Forelimb muscle (tissue), 1 donor: ENCODE measurements at regions not wholly inside any gene's neighbourhood (a gene's known extent, or its start where the extent isn't known, plus 50 kb on each side); places are given as distances from the start of the nearest gene placed in this dataset.

ENCODE experiments used
- DNase-seq: peaks from one replicate; pipeline ENCODE4 v3.0.0-alpha.2; 2013; ENCODE audit warnings: low read depth

GRCh38 chr20:10805764-10806163 is 132.0 kb upstream of the JAG1 start:
- no peak for DNase-seq

- DNase-seq = no peak
Measured at GRCh38 chr20:10806539-10806938, 132.7 kb upstream of the JAG1 start.

GRCh38 chr20:10807013-10807412 is 133.2 kb upstream of the JAG1 start:
- DNase-seq = no peak

- DNase-seq = no peak
Measured at GRCh38 chr20:10812759-10813327, 139.0 kb upstream of the JAG1 start.

- DNase-seq = no peak
Measured at GRCh38 chr20:10823585-10823984, 149.8 kb upstream of the JAG1 start.

- no peak for DNase-seq
Measured at GRCh38 chr20:10824750-10825500, 151.1 kb upstream of the JAG1 start.

GRCh38 chr20:10826111-10826510 is 152.3 kb upstream of the JAG1 start:
- peak; percentile 34 for DNase-seq

- DNase-seq = no peak
Measured at GRCh38 chr20:10828180-10828579, 154.4 kb upstream of the JAG1 start.

GRCh38 chr20:10832141-10832540 is 158.3 kb upstream of the JAG1 start:
- DNase-seq = no peak

GRCh38 chr20:10837901-10838300 is 164.1 kb upstream of the JAG1 start:
- no peak for DNase-seq

GRCh38 chr20:10842116-10842515 is 168.3 kb upstream of the JAG1 start:
- no peak for DNase-seq

- no peak for DNase-seq
Measured at GRCh38 chr20:10843146-10843711, 169.4 kb upstream of the JAG1 start.

- no peak for DNase-seq
Measured at GRCh38 chr20:10846766-10847165, 173.0 kb upstream of the JAG1 start.

- DNase-seq = no peak
Measured at GRCh38 chr20:10848810-10849370, 175.1 kb upstream of the JAG1 start.

GRCh38 chr20:10853176-10853575 is 179.4 kb upstream of the JAG1 start:
- no peak for DNase-seq

- DNase-seq = no peak
Measured at GRCh38 chr20:10853731-10854130, 179.9 kb upstream of the JAG1 start.

- DNase-seq = no peak
Measured at GRCh38 chr20:10854976-10855375, 181.2 kb upstream of the JAG1 start.

GRCh38 chr20:10855778-10856177 is 182.0 kb upstream of the JAG1 start:
- no peak for DNase-seq

GRCh38 chr20:10856237-10857015 is 182.6 kb upstream of the JAG1 start:
- DNase-seq = no peak

- no peak for DNase-seq
Measured at GRCh38 chr20:10857352-10858070, 183.7 kb upstream of the JAG1 start.

- no peak for DNase-seq
Measured at GRCh38 chr20:10861090-10861489, 187.3 kb upstream of the JAG1 start.

- no peak for DNase-seq
Measured at GRCh38 chr20:10861619-10862018, 187.8 kb upstream of the JAG1 start.
